Left colon (tissue), 2 donors: ENCODE measurements at regions not wholly inside any gene's neighbourhood (a gene's known extent, or its start where the extent isn't known, plus 50 kb on each side); places are given as distances from the start of the nearest gene placed in this dataset.

Experiments
- ATAC-seq: fragments of 200-7000 bp; cut with Tn5 transposase; one replicate; pipeline ENCODE4 v1.9.1; 2020; ENCODE audit warnings: mild to moderate bottlenecking, moderate library complexity
- DNase-seq, 2 donors: peaks; one replicate each; pipeline ENCODE4 v3.0.0-alpha.2; 2020
- intact Hi-C, 2 donors: fragments of 100-400 bp; cut with DNase I in 1 of 2; cut with micrococcal nuclease in 1 of 2; formaldehyde crosslinking; loops; one replicate each; pipeline versions ENCODE4 v1.11.2 to v1.14.0; 2022; cut with DNase I, micrococcal nuclease
- donor health status: DM: no; HTN: no; CAD: no.
- donor health status: DM: yes; HTN: yes; CAD: no.

DNA sequence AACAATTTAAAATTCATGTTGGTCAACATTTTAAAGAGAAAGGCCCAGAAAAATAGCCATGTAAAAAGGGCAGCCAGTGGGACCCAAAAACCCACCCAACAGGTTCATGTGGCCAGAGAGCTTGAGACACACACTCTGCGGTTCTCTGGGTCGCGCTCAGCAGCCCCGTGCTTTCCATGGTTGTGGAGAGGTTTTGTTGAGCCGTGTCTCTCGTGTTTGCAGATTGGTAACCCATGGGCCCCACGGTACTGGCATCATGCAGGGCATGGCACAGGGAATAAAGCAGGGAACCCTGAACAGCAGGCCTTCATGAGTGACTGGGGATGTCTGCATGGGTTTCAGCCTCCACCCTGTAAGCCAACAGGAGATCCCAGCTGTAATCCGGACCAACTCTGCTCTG is 127.7 kb upstream of the CST7 start:
- intact Hi-C loops = no loop called here
- no peak for ATAC-seq
- DNase-seq = no peak

- intact Hi-C loops = no loop called here
- DNase-seq (no peak), ATAC-seq (no peak)
These were observed 125.8 kb upstream of the CST7 start for GRCh38 chr20:24823176-24823784.

DNA sequence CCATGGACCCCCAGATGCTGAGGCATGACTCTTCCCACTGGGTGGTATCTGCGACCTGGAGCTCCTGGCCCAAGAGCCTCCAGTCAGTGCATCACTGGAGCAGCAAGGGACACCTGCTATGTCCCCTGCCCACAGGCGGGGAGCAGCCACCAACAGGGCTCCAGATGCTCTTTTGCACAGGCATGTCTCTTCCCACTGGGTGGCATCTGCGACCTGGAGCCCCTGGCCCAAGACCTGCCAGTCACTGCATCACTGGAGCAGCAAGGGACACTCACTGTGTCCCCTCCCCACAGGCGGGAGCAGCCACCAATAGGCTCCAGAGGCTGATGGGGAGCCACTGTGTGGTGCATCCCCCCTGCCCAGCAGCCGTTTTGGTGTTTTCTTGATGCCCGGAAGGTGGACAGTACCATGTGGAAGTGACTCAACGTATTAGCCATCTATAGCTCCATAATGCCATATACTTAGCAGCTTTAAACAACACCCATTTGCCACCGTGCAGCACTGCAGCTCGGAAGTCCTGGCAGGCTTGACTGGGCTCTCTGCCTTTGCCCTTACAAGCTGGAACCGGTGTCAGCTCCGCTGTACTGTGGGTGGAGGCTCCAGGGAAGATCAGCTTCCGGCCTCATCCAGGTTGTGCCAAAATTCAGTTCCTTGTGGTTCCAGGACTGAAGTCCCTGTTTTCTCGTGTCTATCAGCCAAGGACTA is 124.9 kb upstream of the CST7 start:
- intact Hi-C loops = no loop called here
- no peak for ATAC-seq
- no peak for DNase-seq

DNA sequence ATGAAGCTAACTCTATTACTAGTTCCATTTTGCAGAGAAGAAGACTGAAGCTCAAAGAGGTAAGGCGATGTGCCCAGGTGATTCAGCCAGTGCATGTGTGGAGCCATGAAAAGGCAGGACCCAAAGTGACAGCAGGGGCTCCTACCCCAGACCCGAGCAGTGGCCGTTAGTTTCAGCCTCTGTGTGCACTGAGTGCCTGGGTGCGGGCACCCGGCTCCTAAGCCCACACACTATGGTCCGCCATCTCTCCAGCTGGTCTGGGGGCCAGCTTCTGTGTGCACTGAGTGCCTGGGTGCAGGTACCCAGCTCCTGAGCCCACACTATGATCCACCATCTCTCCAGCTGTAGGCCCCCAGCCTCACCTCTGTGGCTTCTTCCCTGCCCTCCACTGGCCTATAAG is 123.5 kb upstream of the CST7 start:
- no peak for ATAC-seq
- intact Hi-C loops = no loop called here
- DNase-seq = no peak

GRCh38 chr20:24827603-24828295 is 121.3 kb upstream of the CST7 start:
- ATAC-seq (no peak), DNase-seq (no peak)
- intact Hi-C loops = no loop called here

DNA sequence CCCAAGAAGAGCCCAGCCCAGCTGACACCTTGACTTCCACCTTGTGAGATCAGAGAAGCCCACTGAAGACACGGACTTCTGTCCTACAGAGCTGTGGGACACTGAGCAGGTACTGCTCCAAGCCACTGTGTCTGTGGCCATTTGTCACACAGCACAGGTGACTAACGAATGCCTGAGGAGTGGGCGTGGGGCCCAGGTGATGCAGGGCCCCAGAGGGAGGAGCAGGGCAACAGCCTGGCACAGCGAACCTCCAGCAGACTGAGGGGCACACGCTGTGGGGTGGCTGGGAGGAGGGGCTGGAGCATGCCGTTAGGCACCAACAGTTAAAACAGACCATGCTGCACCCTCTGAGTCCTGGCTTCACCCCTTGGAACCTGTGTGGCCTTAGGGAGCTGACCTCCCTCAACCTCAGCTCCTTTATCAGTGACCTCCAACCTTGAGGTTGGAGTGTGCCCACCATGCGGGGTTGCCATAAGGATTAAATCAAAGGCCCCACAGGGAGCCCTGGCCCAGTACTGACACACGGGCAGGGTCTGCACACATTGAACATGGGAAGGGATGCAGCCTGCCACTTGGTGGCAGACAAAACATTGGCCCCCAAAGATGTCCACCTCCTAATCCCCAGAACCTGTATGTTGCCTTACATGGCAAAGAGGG is 119.9 kb upstream of the CST7 start:
- intact Hi-C loops = no loop called here
- DNase-seq = no peak
- no peak for ATAC-seq

DNA sequence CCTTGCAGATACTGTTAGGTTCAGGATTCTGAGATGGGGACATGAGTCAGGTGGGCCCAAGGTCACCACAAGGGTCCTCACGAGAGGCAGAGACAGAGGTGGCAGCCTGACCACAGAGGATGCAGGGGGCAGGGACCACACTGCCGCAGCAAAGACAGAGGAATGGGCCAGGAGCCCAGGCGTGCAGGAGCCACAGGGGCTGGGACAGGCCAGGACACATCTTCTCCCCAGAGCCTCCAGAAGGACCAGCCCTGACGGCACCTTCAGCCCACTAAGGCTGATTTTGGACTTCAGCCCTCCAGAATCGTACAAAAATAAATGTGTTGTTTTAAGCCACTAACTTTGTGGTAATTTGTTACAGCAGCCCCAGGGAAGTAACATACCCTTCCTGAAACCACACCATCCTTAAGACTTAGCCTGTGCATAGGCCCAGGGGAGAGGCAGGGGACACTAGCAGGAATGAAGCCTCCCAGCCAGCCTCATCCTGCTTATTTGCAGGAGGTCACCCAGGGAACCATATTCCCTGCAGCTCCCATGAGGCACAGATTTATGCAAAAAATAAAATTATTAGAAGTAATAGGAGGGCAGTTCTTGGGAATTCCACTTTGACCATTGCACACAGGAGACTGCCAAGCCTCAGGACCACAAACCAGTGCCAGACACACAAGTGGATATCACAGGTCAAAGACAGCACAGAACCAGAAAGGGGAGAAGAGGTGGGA is 119.3 kb upstream of the CST7 start:
- intact Hi-C loops = no loop called here
- DNase-seq = no peak

DNA sequence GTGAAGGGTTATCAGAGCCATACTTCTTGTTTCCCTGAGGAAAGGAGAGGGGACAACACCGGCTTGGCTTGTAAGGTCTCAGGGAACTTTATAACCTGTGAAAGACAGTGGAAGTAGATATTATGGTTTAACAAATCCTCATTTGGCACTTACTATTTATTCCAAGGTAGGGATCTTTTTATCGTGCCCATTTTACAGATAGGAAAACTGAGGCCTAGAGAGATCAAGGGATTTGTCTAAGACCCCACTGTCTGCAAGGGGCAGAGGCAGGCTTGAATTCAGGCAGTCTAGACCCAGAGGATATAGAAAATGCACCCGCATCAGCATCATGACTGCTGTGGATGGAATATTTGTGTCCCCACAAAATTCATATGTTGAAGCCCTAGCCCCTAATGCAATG is 118.4 kb upstream of the CST7 start:
- DNase-seq (no peak), ATAC-seq (no peak)
- intact Hi-C loops = no loop called here

More for the DNA sequence above, 119.3 kb upstream of the CST7 start:
- no peak for ATAC-seq

DNA sequence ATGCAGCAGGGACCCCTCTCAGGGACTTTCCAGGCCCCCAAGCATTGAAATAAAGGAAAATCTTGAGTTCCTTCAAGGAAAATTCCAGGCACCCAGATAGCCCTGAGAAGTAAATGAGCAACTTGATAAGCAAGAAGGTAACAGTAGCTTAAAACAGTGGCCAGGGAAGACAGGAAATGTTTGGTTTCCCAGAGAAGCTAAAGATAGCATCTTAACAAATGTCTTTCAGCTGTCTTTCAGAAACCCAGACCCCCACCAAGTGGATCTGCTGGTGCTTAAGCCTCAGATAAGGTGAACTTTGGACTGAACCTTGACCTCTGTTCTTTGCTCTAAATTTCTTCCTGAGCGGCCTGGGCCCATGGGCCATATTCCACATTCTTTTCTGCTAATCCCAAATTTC is 117.8 kb upstream of the CST7 start:
- no peak for ATAC-seq
- intact Hi-C loops = no loop called here
- DNase-seq = no peak

DNA sequence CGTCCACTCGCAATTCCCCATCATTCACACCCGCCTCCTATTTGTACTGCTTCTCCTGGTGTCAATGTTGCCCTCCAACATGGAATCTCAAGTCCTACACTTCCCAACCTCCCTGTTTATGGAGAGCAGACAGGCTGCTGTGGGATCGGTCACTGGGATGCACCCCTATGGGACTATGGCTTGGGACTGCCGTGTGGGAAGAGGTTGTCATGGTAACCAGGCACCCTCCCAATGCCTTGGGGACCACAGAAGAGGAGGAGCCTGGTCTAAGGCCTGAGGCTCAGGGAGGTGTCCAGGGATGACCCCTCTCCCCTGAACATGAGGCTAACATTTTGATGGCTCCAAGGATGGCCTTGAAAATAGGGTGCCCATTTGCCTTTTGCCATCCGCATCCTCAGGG is 116.6 kb upstream of the CST7 start:
- DNase-seq = no peak
- no peak for ATAC-seq

DNA sequence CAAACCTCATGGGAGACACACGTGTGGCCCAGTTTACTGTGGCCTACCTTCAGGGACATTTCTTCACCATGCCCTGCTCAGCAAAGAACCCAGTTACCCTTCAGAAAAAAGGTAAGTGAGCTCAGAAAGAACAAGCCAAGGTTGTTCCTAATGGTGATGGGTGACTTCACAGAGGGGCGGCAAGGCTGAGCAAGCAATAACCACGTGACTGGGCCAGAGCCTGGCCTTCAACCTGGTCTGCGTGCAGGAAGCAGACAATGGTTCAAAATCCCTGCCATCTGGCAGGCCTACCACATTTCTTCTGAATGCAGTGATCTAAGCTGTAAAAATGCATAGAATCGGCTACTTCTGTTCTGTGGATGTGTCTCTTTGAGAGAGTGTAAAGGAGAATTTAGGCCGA is 115.5 kb upstream of the CST7 start:
- DNase-seq (no peak), ATAC-seq (no peak)
- intact Hi-C loops = no loop called here

More for the DNA sequence above, 116.6 kb upstream of the CST7 start:
- intact Hi-C loops = no loop called here

DNA sequence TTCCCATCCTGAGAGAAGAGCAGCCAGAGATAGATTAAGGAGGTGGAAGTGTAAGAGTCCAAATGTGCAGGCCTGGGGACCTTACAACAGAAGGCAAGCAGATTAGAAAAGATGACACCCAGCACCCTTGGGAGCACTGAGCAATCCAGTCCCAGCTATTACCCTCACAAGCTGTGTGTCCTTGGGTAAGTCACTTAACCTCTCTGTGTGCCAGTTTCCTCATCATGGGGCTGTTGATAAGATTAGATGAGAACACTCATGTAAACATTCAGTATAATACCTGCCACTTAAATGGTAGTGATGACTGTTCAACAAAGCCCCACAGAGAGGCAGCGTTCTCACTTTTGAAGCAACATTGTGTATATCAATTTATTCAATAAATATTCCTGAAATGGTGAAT is 114.8 kb upstream of the CST7 start:
- ATAC-seq (no peak), DNase-seq (no peak)
- intact Hi-C loops = no loop called here

DNA sequence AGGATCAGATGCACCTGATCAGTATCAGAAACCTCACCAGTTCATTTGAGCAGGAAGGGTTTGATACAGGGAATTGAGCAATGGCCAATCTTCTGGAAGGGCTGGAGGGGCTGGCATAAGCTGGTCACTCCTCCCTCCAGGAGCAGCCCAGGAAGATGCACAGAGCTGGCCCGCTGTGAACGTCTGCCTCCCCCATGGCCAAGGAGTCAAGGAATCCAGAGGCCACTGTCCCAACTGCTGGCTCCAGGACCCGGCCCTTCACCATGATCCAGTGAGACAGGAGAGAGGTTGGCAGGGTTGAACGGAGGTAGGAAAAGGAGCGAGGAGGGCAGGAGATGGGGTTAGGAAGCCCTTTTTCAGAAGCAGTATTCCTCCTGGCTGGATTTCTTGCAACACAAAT is 113.9 kb upstream of the CST7 start:
- ATAC-seq (no peak), DNase-seq (no peak)
- intact Hi-C loops = no loop called here

DNA sequence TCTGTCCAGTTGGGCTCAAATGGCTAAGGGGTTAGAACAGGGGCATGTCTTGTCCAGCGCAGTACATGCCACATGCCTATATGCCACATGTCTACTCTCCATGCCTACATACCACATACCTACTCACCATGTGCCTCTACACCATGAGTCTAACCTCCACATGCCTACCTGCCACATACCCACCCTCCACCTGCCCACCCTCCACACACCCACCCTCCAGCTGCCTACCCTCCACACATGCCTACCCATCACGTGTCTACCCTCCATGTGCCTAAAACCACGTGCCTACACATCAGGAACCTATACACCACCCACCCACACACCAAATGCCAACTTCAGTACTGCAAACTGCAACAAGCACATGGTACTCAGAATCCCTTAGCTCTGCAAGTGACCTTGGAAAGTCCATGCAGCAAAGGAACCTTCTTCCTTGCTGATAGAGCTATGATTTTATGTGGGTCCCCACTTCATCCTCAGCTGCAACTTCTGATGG is 113.0 kb upstream of the CST7 start:
- no peak for DNase-seq
- intact Hi-C loops = no loop called here
- no peak for ATAC-seq

DNA sequence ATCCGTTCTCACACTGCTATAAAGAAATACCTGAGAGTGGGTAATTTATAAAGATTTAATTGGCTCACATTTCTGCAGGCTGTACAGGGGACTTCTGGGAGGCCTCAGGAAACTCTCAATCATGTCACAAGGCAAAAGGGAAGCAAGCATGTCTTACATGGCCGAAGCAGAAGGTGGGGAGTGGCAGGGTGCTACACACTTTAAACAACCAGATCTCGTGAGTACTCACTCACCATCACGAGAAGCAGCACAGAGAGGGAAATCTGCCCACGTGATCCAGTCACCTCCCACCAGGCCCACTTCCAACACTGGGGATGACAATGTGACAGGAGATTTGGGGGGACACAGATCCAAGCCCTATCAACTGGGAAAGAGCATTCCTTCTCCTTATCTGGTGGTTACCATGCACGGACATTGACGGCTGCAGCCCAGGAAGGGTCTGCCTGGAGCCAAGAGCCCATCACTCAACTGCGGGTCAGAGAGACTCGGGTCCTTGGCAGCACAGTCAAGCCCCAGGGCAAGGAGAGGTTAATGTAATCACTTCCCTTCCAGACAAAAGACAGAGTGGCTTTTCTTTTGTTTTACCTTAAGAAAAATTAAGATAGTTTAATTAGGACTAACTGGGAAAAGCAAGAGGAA is 112.3 kb upstream of the CST7 start:
- intact Hi-C loops = no loop called here
- no peak for ATAC-seq

DNA sequence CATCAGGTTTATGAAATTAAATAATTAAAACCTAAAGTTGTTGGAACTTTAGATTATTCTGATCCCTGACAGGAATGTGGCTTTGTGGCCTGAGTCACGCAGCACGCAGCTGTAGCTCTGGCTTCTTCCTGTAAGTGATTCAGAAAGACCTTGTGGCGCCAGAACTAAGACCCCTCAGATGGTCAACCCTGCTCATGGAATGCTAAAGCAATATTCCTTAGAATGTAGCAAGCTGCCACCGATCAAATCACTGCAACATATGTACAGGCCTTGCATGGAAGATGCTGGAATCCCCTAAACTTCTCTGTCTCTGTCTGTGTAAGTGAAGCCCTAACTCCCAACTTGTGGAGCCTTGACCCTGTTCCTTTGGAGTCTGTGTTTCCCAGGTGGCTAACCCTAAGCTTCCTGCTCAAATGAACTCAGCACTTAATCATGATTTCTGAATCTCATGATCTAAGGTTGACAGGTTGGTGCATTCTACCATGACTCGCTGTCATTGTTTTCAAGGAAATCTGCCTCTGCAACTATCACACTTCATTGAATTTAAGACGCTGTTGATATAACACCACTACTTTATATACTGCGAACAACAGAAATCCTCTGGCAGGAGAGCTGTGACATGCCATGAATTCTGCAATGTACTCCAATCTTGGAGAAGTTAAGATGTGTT is 111.2 kb upstream of the CST7 start:
- intact Hi-C loops = no loop called here
- DNase-seq = no peak
- no peak for ATAC-seq

More for the DNA sequence above, 112.3 kb upstream of the CST7 start:
- no peak for DNase-seq

- intact Hi-C loops = no loop called here
- no peak for ATAC-seq
- DNase-seq = no peak
These were observed 110.2 kb upstream of the CST7 start for GRCh38 chr20:24838546-24839535.
